Left lung (tissue), 4 donors: ENCODE measurements at regions not wholly inside any gene's neighbourhood (a gene's known extent, or its start where the extent isn't known, plus 50 kb on each side); places are given as distances from the start of the nearest gene placed in this dataset.

ENCODE experiments used
- ATAC-seq: fragments of 200-7000 bp; cut with Tn5 transposase; one replicate; pipeline ENCODE4 v1.9.1; 2020; ENCODE audit warnings: moderate library complexity
- DNase-seq, 4 donors: peaks; one replicate each; pipeline ENCODE4 v3.0.0-alpha.2; 2013 to 2020
- H3K27ac ChIP-seq, 2 donors: fragments of 200-600 bp; sonication (generic) in 1 of 2; one replicate each; pipeline versions ENCODE4 v1.5.0 to v1.8.0; 2020 to 2021
- H3K27me3 ChIP-seq, 2 donors: fragments of 200-600 bp; sonication (generic) in 1 of 2; one replicate each; pipeline versions ENCODE4 v1.5.0 to v1.8.0; 2020 to 2021
- H3K36me3 ChIP-seq, 2 donors: fragments of 200-600 bp; sonication (generic) in 1 of 2; one replicate each; pipeline versions ENCODE4 v1.5.0 to v1.8.0; 2020 to 2021
- H3K4me1 ChIP-seq, 2 donors: fragments of 200-600 bp; one replicate each; pipeline ENCODE4 v1.8.0; 2021
- H3K4me3 ChIP-seq, 2 donors: fragments of 200-600 bp; sonication (generic) in 1 of 2; one replicate each; pipeline versions ENCODE4 v1.5.0 to v1.8.0; 2020 to 2021; ENCODE audit warnings: mild to moderate bottlenecking in 1 of 2
- H3K9me3 ChIP-seq, 2 donors: fragments of 200-600 bp; sonication (generic) in 1 of 2; one replicate each; pipeline versions ENCODE4 v1.5.0 to v1.8.0; 2020 to 2021
- CTCF ChIP-seq, 2 donors: fragments of 200-600 bp; sonication (generic) in 1 of 2; IDR thresholded peaks; one replicate each; pipeline versions ENCODE4 v1.5.0 to v1.8.0; 2021; ENCODE audit warnings: antibody characterized with exemption in 2 of 2
- intact Hi-C, 2 donors: fragments of 100-400 bp; cut with DNase I; formaldehyde crosslinking; loops; one replicate each; pipeline versions ENCODE4 v1.11.2 to v1.14.2; 2022
- donor health status: DM: no; HTN: yes; CAD: no.
- donor health status: DM: no; HTN: no; CAD: no.

DNA sequence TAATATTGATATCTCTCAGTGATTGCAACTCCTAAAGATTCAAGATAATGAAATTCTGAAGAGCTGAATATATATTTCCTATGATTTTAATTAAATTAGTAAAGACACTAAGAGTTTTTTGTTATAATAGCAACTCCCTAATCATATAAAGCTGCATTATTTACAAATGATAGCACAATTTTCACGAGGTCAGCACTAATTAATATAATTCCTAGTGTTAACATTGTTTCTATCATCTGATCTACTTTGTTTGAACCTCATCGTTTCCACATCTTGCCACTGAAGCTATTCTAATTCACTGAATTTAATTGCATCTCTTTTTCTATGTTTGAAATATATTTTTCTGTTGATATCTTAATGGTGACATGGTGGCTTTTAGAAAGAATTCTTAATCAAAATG is 279.1 kb upstream of the ADGRL4 start:
- no peaks in the 10 kb centered on the region for H3K4me1 ChIP-seq

GRCh38 chr1:79283451-79283850 is 276.9 kb upstream of the ADGRL4 start:
- intact Hi-C loops = no loop called here
- TF ChIP-seq CTCF (IDR thresholded peaks at IDR 0.05) = no peak
- Histone ChIP-seq H3K27ac (no peak overlapping the region), H3K4me1 (no peaks in the 10 kb centered on the region), H3K27me3 (no peaks in the 10 kb centered on the region), H3K9me3 (no peaks in the 10 kb centered on the region), H3K4me3 (no peak overlapping the region), H3K36me3 (no peaks in the 10 kb centered on the region)
- ATAC-seq = no peak
- no peak for DNase-seq

More for the DNA sequence above, 279.1 kb upstream of the ADGRL4 start:
- no peak for TF ChIP-seq CTCF (IDR thresholded peaks at IDR 0.05)
- ATAC-seq = no peak
- Histone ChIP-seq H3K4me3 (no peak overlapping the region), H3K9me3 (no peaks in the 10 kb centered on the region), H3K36me3 (no peaks in the 10 kb centered on the region), H3K27ac (no peak overlapping the region), H3K27me3 (no peaks in the 10 kb centered on the region)
- intact Hi-C loops = no loop called here
- DNase-seq = no peak

GRCh38 chr1:79281442-79281841 is 274.9 kb upstream of the ADGRL4 start:
- H3K9me3 ChIP-seq = no peaks in the 10 kb centered on the region
- TF ChIP-seq CTCF (IDR thresholded peaks at IDR 0.05) = no peak
- H3K36me3 ChIP-seq = no peaks in the 10 kb centered on the region
- no peak for DNase-seq
- ATAC-seq = no peak
- no peak overlapping the region for H3K4me3 ChIP-seq
- intact Hi-C loops = no loop called here
- no peak overlapping the region for H3K27ac ChIP-seq
- no peaks in the 10 kb centered on the region for H3K27me3 ChIP-seq
- no peaks in the 10 kb centered on the region for H3K4me1 ChIP-seq

GRCh38 chr1:79271759-79272158 is 265.2 kb upstream of the ADGRL4 start:
- no peak for ATAC-seq
- peaks cover 0 to 16% of the 10 kb centered on the region in 2 donors for H3K9me3 ChIP-seq
- no peak overlapping the region for H3K4me3 ChIP-seq
- intact Hi-C loops = no loop called here
- H3K4me1 ChIP-seq = no peaks in the 10 kb centered on the region
- DNase-seq = no peak
- H3K27me3 ChIP-seq = no peaks in the 10 kb centered on the region
- no peaks in the 10 kb centered on the region for H3K36me3 ChIP-seq
- H3K27ac ChIP-seq = no peak overlapping the region
- TF ChIP-seq CTCF (IDR thresholded peaks at IDR 0.05) = no peak

GRCh38 chr1:79264975-79265818 is 258.7 kb upstream of the ADGRL4 start:
- DNase-seq = no peak
- no peak for TF ChIP-seq CTCF (IDR thresholded peaks at IDR 0.05)
- no peak overlapping the region for H3K4me3 ChIP-seq
- no peaks in the 10 kb centered on the region for H3K36me3 ChIP-seq
- no peaks in the 10 kb centered on the region for H3K4me1 ChIP-seq
- H3K27me3 ChIP-seq = no peaks in the 10 kb centered on the region
- intact Hi-C loops = no loop called here
- no peak overlapping the region for H3K27ac ChIP-seq
- no peaks in the 10 kb centered on the region for H3K9me3 ChIP-seq
- ATAC-seq = no peak
